NCI-H146 treated with DMSO at 0.1 percent for 48 hours (cell line): ENCODE measurements at regions not wholly inside any gene's neighbourhood (a gene's known extent, or its start where the extent isn't known, plus 50 kb on each side); places are given as distances from the start of the nearest gene placed in this dataset.

Experiments
- DNase-seq: peaks from one replicate; lab custom pipeline; 2025; ENCODE audit not compliant: unreplicated experiment; lab: John Stamatoyannopoulos, UW

GRCh38 chr1:14476170-14476955 lies 122.1 kb upstream of the KAZN start:
- no peak for DNase-seq

- no peak for DNase-seq
These were observed 120.4 kb upstream of the KAZN start for GRCh38 chr1:14478120-14478519.

- DNase-seq = no peak
These were observed 118.6 kb upstream of the KAZN start for GRCh38 chr1:14479865-14480264.

- no peak for DNase-seq
These were observed 115.6 kb upstream of the KAZN start for GRCh38 chr1:14482784-14483450.

- DNase-seq = no peak
These were observed 113.2 kb upstream of the KAZN start for GRCh38 chr1:14485285-14485684.

- no peak for DNase-seq
These were observed 111.9 kb upstream of the KAZN start for GRCh38 chr1:14486401-14487201.

GRCh38 chr1:14487671-14488070 lies 110.8 kb upstream of the KAZN start:
- no peak for DNase-seq

GRCh38 chr1:14494911-14495310 lies 103.6 kb upstream of the KAZN start:
- DNase-seq = no peak

- no peak for DNase-seq
These were observed 103.1 kb upstream of the KAZN start for GRCh38 chr1:14495381-14495780.

- DNase-seq = no peak
These were observed 102.5 kb upstream of the KAZN start for GRCh38 chr1:14495996-14496395.

GRCh38 chr1:14498839-14499238 lies 99.6 kb upstream of the KAZN start:
- DNase-seq = peak; percentile 62

- peak; percentile 37 for DNase-seq
These were observed 99.0 kb upstream of the KAZN start for GRCh38 chr1:14499312-14500040.

- DNase-seq = no peak
These were observed 98.4 kb upstream of the KAZN start for GRCh38 chr1:14500041-14500440.

- DNase-seq = no peak
These were observed 97.6 kb upstream of the KAZN start for GRCh38 chr1:14500912-14501311.

GRCh38 chr1:14504517-14504916 lies 94.0 kb upstream of the KAZN start:
- DNase-seq = no peak

- no peak for DNase-seq
These were observed 91.8 kb upstream of the KAZN start for GRCh38 chr1:14506471-14507255.

- DNase-seq = no peak
These were observed 91.2 kb upstream of the KAZN start for GRCh38 chr1:14507262-14507661.

- no peak for DNase-seq
These were observed 89.9 kb upstream of the KAZN start for GRCh38 chr1:14508613-14509012.

GRCh38 chr1:14511166-14511680 lies 87.3 kb upstream of the KAZN start:
- no peak for DNase-seq
